AG04449 (cell line): ENCODE measurements at regions not wholly inside any gene's neighbourhood (a gene's known extent, or its start where the extent isn't known, plus 50 kb on each side); places are given as distances from the start of the nearest gene placed in this dataset.

Source experiments
- CTCF ChIA-PET: fragments of 350-600 bp; formaldehyde crosslinking; extraction: SDS; loops from one replicate; lab custom pipeline; 2021; ENCODE audit warnings: antibody characterized with exemption; lab: Yijun Ruan, JAX
- POLR2A ChIA-PET: fragments of 400-600, 350-600 bp; formaldehyde crosslinking; extraction: SDS; loops from one replicate; lab custom pipeline; 2020; ENCODE audit warnings: antibody characterized with exemption, inconsistent platforms; lab: Yijun Ruan, JAX
- DNase-seq: peaks from one replicate; pipeline ENCODE4 v3.0.0-alpha.2; 2010; ENCODE audit warnings: low read depth, low spot score
- H3K4me3 ChIP-seq: 2 replicates; pipeline ENCODE4 v1.5.1; 2011; ENCODE audit warnings: low read depth, mild to moderate bottlenecking, control low read depth, low read length
- TF ChIP-seq, protein P1 (sequence below): IDR thresholded peaks from one replicate; pipeline ENCODE4 v1.5.1; 2011; ENCODE audit warnings: mild to moderate bottlenecking, moderate library complexity, low read length, control low read depth, inconsistent platforms; ENCODE audit not compliant: insufficient read depth; ENCODE audit errors: missing control alignments

DNA sequence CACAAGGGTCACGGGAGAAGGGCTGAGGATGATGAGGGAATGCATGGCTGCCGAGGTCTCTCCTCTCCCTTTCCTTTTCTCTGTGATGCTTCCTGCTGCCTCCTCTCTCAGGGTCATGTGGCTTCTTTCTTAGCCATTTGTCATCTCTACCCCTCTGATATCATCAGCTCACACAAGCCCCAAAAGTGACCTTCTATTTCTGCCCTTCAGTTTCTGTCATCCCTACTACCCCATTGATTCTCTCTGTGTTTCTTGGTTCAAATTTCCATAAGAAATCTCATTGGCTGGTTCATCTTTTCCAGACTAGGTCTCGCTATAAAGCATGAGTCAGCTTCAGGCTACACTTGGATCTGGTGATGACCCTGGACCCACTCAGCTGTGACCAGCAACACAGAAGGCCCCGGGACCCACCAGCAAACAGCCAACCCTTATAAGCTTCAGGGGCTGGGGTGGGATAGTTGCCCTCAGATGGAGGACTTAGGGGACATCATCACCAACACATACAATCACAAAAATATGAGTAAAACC lies 284.3 kb downstream of the SKAP2 start:
- TF ChIP-seq, protein P1, sequence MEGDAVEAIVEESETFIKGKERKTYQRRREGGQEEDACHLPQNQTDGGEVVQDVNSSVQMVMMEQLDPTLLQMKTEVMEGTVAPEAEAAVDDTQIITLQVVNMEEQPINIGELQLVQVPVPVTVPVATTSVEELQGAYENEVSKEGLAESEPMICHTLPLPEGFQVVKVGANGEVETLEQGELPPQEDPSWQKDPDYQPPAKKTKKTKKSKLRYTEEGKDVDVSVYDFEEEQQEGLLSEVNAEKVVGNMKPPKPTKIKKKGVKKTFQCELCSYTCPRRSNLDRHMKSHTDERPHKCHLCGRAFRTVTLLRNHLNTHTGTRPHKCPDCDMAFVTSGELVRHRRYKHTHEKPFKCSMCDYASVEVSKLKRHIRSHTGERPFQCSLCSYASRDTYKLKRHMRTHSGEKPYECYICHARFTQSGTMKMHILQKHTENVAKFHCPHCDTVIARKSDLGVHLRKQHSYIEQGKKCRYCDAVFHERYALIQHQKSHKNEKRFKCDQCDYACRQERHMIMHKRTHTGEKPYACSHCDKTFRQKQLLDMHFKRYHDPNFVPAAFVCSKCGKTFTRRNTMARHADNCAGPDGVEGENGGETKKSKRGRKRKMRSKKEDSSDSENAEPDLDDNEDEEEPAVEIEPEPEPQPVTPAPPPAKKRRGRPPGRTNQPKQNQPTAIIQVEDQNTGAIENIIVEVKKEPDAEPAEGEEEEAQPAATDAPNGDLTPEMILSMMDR: no peak
- H3K4me3 ChIP-seq: no peak overlapping the region
- no peak for DNase-seq
- ChIA-PET CTCF (no interaction called here), POLR2A (no interaction called here)

DNA sequence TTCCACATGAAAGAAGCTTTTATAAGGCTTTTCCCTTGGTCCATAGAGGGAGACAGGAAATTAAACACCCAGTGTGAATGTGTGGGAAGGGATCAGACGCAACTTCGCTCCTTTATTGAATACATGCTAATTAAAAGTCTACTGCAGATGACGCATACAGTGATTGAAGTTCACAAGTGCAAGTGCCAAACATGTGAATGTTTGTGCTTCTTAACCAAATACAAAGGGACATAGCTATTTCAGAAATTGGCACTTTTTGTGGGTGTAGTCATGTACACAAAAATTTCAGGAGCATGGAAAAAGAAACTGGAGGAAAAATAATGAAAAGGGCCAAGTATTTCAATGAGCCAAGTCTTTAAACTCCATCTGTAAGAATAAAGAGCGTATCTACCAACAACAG lies 283.7 kb downstream of the SKAP2 start:
- POLR2A ChIA-PET: no interaction called here

DNA sequence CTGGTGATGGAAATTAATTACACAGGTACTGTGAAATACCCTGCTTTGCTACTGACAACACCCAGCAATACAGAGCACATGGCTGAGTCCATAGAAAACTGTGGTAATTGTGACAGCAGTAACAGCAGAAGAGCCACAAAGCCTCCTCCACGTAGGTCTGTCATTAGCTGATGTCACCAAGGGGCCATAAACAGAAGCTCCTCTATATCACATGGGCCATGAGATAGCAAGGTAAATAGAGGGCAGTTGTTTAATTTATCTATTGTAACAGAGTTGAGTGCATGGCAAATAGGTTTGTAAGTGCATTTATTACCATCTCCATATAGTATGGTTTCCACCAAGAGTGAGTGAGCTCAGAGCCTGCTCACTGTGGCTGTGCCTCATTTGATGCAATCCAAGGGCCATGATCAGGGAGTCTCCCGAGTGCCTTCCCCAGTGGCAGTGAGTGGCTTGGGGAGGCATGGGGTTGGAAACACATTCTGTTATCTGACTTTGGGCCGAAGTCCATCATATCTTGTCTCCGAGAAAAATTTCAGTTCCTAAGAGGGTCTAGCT lies 281.2 kb downstream of the SKAP2 start:
- TF ChIP-seq, protein P1: no peak
- POLR2A ChIA-PET: no interaction called here
- CTCF ChIA-PET: no interaction called here
- no peak overlapping the region for H3K4me3 ChIP-seq
- DNase-seq: no peak

More for the DNA sequence above, 283.7 kb downstream of the SKAP2 start:
- TF ChIP-seq, protein P1: no peak
- no peak for DNase-seq
- H3K4me3 ChIP-seq: no peak overlapping the region
- CTCF ChIA-PET: no interaction called here

DNA sequence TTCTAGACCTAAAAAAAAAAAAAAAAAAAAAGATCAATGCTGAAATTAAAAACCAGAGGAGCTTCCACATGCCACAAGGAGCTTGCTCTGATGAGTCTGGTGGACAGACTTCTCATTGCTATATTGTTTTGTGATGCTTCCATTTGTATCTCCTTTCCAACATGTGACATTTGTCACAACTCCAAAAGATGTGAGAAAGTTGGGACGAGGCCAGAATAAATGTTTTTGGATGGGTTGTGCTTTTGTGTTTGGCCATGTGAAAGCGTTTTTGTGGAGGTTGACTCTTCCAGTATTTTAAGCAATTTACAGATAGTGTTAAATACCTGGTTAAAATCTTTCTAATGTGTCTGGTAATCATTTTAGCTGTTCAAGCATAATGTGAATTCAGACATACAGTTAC lies 280.1 kb downstream of the SKAP2 start:
- TF ChIP-seq, protein P1: no peak
- DNase-seq: no peak
- POLR2A ChIA-PET: no interaction called here
- H3K4me3 ChIP-seq: no peak overlapping the region
- CTCF ChIA-PET: no interaction called here

DNA sequence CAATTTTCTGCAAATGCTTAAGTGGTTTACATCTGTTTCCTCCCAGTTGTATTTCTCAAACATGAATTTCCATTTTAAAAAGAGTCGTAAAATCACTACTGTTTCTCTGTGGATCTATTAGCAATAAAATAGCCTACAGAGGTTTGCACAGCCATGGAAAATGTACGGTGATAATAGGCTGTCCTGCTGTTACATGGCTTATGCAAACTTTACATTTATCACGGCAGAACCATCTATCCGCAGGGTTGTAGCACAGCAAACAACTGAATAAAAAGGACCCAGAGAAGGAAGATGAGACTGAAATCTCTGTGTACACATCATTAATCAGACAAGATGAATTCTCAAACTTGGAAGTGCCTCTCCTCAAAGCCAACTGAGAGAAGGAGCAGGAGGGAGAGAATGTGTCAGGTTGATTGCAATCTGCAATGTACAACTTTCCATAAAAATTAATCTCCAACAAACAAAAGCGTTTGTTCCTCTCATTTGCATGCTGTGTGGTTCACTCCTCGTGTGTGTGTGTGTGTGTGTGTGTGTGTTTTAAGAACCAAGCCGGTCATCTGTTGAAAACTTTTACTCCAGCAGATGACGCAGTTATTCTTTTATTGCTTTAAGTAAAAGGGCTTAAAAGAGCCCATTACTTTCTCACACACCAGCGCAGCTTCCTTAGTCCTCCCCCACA lies 279.3 kb downstream of the SKAP2 start:
- no peak overlapping the region for H3K4me3 ChIP-seq
- DNase-seq: no peak
- ChIA-PET POLR2A (no interaction called here), CTCF (no interaction called here)
- TF ChIP-seq, protein P1: no peak

DNA sequence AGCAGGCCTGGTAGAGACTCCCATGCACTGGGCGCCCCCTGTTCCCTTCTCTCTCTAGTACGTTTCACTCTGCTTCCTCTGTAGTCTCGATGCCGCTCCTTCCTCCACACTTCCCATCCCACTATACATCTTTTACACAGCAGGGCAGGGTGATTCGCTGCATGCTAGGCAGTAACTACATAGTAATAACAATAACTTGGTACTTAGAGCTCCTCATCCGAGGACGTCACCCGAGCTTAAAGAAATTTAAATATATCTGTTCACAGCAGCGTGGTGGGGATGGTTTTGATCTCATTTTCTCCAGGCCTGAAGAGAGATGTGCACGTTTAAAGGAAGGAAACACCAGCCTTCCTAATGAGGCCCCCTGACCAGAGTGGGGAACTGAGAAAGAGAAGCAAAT lies 276.9 kb downstream of the SKAP2 start:
- no peak overlapping the region for H3K4me3 ChIP-seq
- TF ChIP-seq, protein P1: no peak
- ChIA-PET CTCF (no interaction called here), POLR2A (no interaction called here)
- DNase-seq: no peak
